Liver (tissue), 3 donors: ENCODE measurements at regions not wholly inside any gene's neighbourhood (a gene's known extent, or its start where the extent isn't known, plus 50 kb on each side); places are given as distances from the start of the nearest gene placed in this dataset.

Source experiments
- HNF4G ChIP-seq: IDR thresholded peaks from 2 replicates; pipeline ENCODE4 v1.6.1; 2016; ENCODE audit warnings: antibody characterized with exemption
- JUND ChIP-seq, 2 donors: IDR thresholded peaks; 2 replicates each; pipeline ENCODE4 v1.6.1; 2016; ENCODE audit warnings: antibody characterized with exemption in 2 of 2
- REST ChIP-seq: IDR thresholded peaks from 2 replicates; pipeline ENCODE4 v1.6.1; 2016; ENCODE audit warnings: antibody characterized with exemption, mild to moderate bottlenecking
- TF ChIP-seq, protein P1 (sequence below): IDR thresholded peaks from 2 replicates; pipeline ENCODE4 v1.6.1; 2016; ENCODE audit warnings: antibody characterized with exemption
- TF ChIP-seq, protein P2 (sequence below): fragments of 150-350 bp; IDR thresholded peaks from 2 replicates; pipeline ENCODE4 v1.5.1; 2017; ENCODE audit warnings: improper control_type of control experiment, low read depth, low read length; ENCODE audit not compliant: missing input control
- donor health status: healthy.
- donor health status: healthy.

DNA sequence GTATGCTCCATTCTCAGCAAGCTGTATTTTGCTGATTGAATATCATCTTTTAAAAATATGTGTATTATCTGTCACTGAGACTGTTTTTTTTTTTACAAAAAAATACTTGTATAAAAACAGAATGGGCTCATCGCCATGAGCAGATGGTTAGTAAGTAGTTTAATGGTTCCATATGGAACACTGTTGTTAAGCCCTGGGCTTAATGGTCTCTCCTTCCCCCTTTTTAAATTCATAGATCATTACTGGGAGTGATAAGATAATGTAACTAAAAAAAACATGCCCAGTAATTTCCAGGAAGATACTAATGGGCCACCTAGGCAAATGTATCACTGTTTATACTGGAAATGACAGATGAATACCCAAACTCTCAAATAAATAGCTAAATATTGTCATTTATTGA, 95.3 kb upstream of the TPRG1 start:
- TF ChIP-seq, protein P1, sequence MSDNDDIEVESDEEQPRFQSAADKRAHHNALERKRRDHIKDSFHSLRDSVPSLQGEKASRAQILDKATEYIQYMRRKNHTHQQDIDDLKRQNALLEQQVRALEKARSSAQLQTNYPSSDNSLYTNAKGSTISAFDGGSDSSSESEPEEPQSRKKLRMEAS, result no peak
- TF ChIP-seq HNF4G (no peak), JUND (IDR thresholded peaks at IDR 0.05) (no peak), REST (no peak)
- TF ChIP-seq, protein P2, sequence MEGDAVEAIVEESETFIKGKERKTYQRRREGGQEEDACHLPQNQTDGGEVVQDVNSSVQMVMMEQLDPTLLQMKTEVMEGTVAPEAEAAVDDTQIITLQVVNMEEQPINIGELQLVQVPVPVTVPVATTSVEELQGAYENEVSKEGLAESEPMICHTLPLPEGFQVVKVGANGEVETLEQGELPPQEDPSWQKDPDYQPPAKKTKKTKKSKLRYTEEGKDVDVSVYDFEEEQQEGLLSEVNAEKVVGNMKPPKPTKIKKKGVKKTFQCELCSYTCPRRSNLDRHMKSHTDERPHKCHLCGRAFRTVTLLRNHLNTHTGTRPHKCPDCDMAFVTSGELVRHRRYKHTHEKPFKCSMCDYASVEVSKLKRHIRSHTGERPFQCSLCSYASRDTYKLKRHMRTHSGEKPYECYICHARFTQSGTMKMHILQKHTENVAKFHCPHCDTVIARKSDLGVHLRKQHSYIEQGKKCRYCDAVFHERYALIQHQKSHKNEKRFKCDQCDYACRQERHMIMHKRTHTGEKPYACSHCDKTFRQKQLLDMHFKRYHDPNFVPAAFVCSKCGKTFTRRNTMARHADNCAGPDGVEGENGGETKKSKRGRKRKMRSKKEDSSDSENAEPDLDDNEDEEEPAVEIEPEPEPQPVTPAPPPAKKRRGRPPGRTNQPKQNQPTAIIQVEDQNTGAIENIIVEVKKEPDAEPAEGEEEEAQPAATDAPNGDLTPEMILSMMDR, result no peak
